ENCODE measurements at regions not wholly inside any gene's neighbourhood (a gene's known extent, or its start where the extent isn't known, plus 50 kb on each side); places are given as distances from the start of the nearest gene placed in this dataset.
"Not testable (repeated sequence)": the region's sequence is repeated elsewhere in the genome, so short reads cannot be mapped to it uniquely, and the experiment has no call there.

- TF ChIP-seq POLR2A, CTCF (IDR thresholded peaks at IDR 0.05): not testable (repeated sequence)
These were observed 164.7 kb downstream of the RGS9 start for GRCh38 chr17:65301882-65302281.

All from ovary (tissue), 3 donors.